Spleen (tissue), 7 donors: ENCODE measurements at regions not wholly inside any gene's neighbourhood (a gene's known extent, or its start where the extent isn't known, plus 50 kb on each side); places are given as distances from the start of the nearest gene placed in this dataset.

ENCODE experiments used
- CTCF ChIP-seq, 11 experiments: fragments of 200-600 bp in 7 of 11; fragments of 450-650 bp in 4 of 11; sonication (generic) in 4 of 11; IDR thresholded peaks in 8 of 11; conservative IDR thresholded peaks in 3 of 11; 1 replicate in 7 of 11; 2 replicates in 4 of 11; pipeline versions ENCODE4 v1.4.0 to v1.8.0; 2016 to 2021; ENCODE audit warnings: antibody characterized with exemption in 11 of 11, inconsistent platforms in 4 of 11, mild to moderate bottlenecking in 1 of 11
- POLR2A ChIP-seq, 3 donors: fragments of 450-650 bp; IDR thresholded peaks; one replicate each; pipeline ENCODE4 v1.5.1; 2017; ENCODE audit warnings: antibody characterized with exemption in 3 of 3, mild to moderate bottlenecking in 1 of 3
- POLR2AphosphoS5 ChIP-seq, 3 donors: sonication (generic); formaldehyde crosslinking; IDR thresholded peaks; one replicate each; pipeline ENCODE4 v1.5.1; 2017; ENCODE audit warnings: antibody characterized with exemption in 3 of 3
- donor health status: DM: no; HTN: no; CAD: no; lungs with moderate emphysema.
- donor health status: DM: no; HTN: no; CAD: no.
- donor health status: DM: no; HTN: no; CAD: no.

GRCh38 chr18:2336690-2337392 is 234.5 kb downstream of the METTL4 start:
- TF ChIP-seq CTCF (IDR thresholded peaks at IDR 0.05 in 8 of 11, conservative IDR thresholded peaks at IDR 0.05 in 3 of 11) = no peak
- TF ChIP-seq POLR2A (IDR thresholded peaks at IDR 0.05) = no peak
- no peak for TF ChIP-seq POLR2AphosphoS5 (IDR thresholded peaks at IDR 0.05)
